Bronchial epithelial cell (primary cell): ENCODE measurements at regions not wholly inside any gene's neighbourhood (a gene's known extent, or its start where the extent isn't known, plus 50 kb on each side); places are given as distances from the start of the nearest gene placed in this dataset.

ENCODE experiments used
- DNase-seq: peaks from one replicate; pipeline ENCODE4 v3.0.0-alpha.2; 2010; ENCODE audit warnings: low read depth
- FAIRE-seq: peaks from 2 replicates; lab custom pipeline; 2011; peaks lifted over from hg19 to GRCh38; lab: Jason Lieb, UNC
- H3K27me3 ChIP-seq: 2 replicates; pipeline ENCODE4 v1.5.1; 2011; ENCODE audit warnings: low read length; ENCODE audit not compliant: control insufficient read depth, insufficient read depth
- H3K36me3 ChIP-seq: 2 replicates; pipeline ENCODE4 v1.5.1; 2011; ENCODE audit warnings: low read length; ENCODE audit not compliant: control insufficient read depth, insufficient read depth
- H3K4me3 ChIP-seq: 2 replicates; pipeline ENCODE4 v1.5.1; 2011; ENCODE audit warnings: mild to moderate bottlenecking, low read depth, low read length, control low read depth
- TF ChIP-seq, protein P1 (sequence below): IDR thresholded peaks from 2 replicates; pipeline ENCODE4 v1.5.1; 2011; ENCODE audit warnings: mild to moderate bottlenecking, moderate library complexity, low read length, control low read depth, inconsistent platforms; ENCODE audit not compliant: insufficient read depth, severe bottlenecking

DNA sequence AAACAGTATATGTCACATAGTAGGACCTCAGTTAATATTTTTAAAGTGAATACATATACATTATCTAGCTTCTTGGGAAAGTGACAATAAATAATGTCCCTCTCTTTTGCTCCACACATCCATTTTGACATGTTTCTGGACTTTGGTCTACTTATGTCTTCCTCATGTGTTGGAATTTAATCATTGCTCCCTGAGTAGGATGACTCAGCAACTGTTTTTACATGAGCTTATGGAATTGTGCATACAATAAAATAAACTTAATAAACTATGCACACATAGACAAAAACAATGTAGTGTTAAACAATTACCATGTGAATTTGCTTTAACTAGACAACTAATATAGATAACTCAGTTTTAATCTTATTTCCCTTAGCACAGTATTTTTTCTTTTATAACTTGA, 503.8 kb downstream of the TFAP2B start:
- DNase-seq (peak; percentile 28), FAIRE-seq (no peak)
- Histone ChIP-seq H3K27me3 (no peaks in the 10 kb centered on the region), H3K36me3 (no peaks in the 10 kb centered on the region), H3K4me3 (no peak overlapping the region)
- TF ChIP-seq, protein P1, sequence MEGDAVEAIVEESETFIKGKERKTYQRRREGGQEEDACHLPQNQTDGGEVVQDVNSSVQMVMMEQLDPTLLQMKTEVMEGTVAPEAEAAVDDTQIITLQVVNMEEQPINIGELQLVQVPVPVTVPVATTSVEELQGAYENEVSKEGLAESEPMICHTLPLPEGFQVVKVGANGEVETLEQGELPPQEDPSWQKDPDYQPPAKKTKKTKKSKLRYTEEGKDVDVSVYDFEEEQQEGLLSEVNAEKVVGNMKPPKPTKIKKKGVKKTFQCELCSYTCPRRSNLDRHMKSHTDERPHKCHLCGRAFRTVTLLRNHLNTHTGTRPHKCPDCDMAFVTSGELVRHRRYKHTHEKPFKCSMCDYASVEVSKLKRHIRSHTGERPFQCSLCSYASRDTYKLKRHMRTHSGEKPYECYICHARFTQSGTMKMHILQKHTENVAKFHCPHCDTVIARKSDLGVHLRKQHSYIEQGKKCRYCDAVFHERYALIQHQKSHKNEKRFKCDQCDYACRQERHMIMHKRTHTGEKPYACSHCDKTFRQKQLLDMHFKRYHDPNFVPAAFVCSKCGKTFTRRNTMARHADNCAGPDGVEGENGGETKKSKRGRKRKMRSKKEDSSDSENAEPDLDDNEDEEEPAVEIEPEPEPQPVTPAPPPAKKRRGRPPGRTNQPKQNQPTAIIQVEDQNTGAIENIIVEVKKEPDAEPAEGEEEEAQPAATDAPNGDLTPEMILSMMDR, result no peak

GRCh38 chr6:51323056-51323455, 504.4 kb downstream of the TFAP2B start:
- Histone ChIP-seq H3K36me3 (no peaks in the 10 kb centered on the region), H3K4me3 (no peak overlapping the region), H3K27me3 (no peaks in the 10 kb centered on the region)
- FAIRE-seq, result no peak
- DNase-seq, result no peak
- TF ChIP-seq, protein P1, result no peak

DNA sequence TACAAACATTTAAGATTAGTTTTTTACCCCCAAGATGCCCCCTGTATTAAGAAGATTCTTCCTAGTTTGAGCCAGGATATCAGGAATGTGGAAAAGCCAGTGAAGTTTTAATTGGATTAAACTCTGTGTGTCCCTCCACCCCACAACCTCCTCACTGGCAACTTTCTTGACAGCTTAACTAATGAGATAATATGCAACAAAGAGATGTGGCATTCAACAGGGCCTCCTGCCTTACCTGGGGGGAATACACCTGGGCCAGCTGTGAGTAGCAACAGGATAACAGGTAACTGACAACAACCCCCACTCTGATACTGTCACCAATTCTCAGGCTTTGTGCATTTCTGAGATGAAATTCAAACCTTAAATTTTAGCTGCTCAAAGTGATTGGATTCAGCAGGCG, 512.3 kb downstream of the TFAP2B start:
- Histone ChIP-seq H3K27me3 (no peaks in the 10 kb centered on the region), H3K4me3 (no peak overlapping the region), H3K36me3 (no peaks in the 10 kb centered on the region)
- FAIRE-seq (no peak), DNase-seq (no peak)
- TF ChIP-seq, protein P1, result no peak

- TF ChIP-seq, protein P1, result no peak
- FAIRE-seq (no peak), DNase-seq (no peak)
These were observed 516.9 kb downstream of the TFAP2B start for GRCh38 chr6:51335543-51335942.

DNA sequence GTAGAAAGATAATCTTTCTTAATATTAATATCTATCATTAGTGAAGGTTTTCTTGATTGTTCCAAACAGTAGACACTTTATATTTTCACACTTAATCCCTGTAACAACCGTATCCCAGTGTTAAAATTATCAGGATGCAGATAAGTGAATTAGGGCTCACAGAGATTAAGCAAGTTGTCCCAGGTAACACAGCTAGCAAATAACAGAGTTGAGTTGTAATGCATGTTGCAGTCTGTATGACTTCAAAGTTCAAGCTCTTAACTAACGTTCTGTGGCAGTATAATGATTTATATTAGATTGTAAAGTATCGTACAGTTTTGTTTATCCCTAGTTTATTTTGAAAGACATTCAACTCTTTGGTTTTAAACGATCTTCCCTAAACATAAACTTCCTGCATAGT, 517.5 kb downstream of the TFAP2B start:
- Histone ChIP-seq H3K4me3 (no peak overlapping the region), H3K36me3 (no peaks in the 10 kb centered on the region), H3K27me3 (no peaks in the 10 kb centered on the region)
- no peak for DNase-seq
- TF ChIP-seq, protein P1, result no peak
- FAIRE-seq, result no peak

More at GRCh38 chr6:51335543-51335942, 516.9 kb downstream of the TFAP2B start:
- Histone ChIP-seq H3K27me3 (no peaks in the 10 kb centered on the region), H3K4me3 (no peak overlapping the region), H3K36me3 (no peaks in the 10 kb centered on the region)

GRCh38 chr6:51337277-51337676, 518.6 kb downstream of the TFAP2B start:
- H3K27me3 ChIP-seq, result no peaks in the 10 kb centered on the region
- no peak for FAIRE-seq
- TF ChIP-seq, protein P1, result no peak
- no peaks in the 10 kb centered on the region for H3K36me3 ChIP-seq
- no peak for DNase-seq
- no peak overlapping the region for H3K4me3 ChIP-seq
